Breast epithelium (tissue), 3 donors: ENCODE measurements at regions not wholly inside any gene's neighbourhood (a gene's known extent, or its start where the extent isn't known, plus 50 kb on each side); places are given as distances from the start of the nearest gene placed in this dataset.

Source experiments
- CTCF ChIP-seq, 3 donors: fragments of 450-650 bp; IDR thresholded peaks; one replicate each; pipeline ENCODE4 v1.5.1; 2016 to 2017; ENCODE audit warnings: antibody characterized with exemption in 3 of 3, mild to moderate bottlenecking in 3 of 3, moderate library complexity in 3 of 3
- POLR2A ChIP-seq: fragments of 450-650 bp; IDR thresholded peaks from one replicate; pipeline ENCODE4 v1.6.1; 2016; ENCODE audit warnings: antibody characterized with exemption, mild to moderate bottlenecking, moderate library complexity
- POLR2AphosphoS5 ChIP-seq, 3 donors: sonication (generic); formaldehyde crosslinking; IDR thresholded peaks; one replicate each; pipeline ENCODE4 v1.6.1; 2017; ENCODE audit warnings: antibody characterized with exemption in 3 of 3

GRCh38 chr22:48404801-48405447 is 1422.7 kb downstream of the BRD1 start:
- no peak for TF ChIP-seq POLR2AphosphoS5 (IDR thresholded peaks at IDR 0.05)
- no peak for TF ChIP-seq CTCF (IDR thresholded peaks at IDR 0.05)
- no peak for TF ChIP-seq POLR2A
